ENCODE measurements at regions not wholly inside any gene's neighbourhood (a gene's known extent, or its start where the extent isn't known, plus 50 kb on each side); places are given as distances from the start of the nearest gene placed in this dataset.

DNA sequence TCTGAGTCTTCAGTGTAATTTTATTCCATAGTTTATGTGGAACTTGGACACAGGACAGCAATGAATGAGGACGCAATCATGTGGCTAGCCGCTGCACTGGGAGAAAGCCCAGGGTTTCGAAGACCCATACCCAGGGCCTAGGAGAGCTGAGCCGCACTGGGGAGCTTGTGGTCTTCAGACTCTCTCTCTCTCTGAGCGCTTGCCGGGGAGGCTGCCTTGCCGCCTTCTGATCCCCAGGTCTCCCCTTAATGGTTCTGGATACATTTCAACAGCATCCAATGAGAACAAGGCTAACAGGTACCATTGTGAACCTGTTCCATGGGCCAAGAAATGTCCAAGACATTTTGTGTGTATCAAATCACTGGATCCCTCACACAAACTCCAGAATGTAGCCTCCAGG lies 383.4 kb downstream of the ICE1 start:
- TF ChIP-seq CTCF (IDR thresholded peaks at IDR 0.05; ENCODE audit: extremely low read depth in 1 of 2, insufficient read depth in 1 of 2, low read depth in 1 of 2, low read length in 2 of 2) = no peak
- no peak for TF ChIP-seq POLR2AphosphoS5 (IDR thresholded peaks at IDR 0.05; ENCODE audit: insufficient read depth, low read depth, low read length)
- TF ChIP-seq EZH2 (IDR thresholded peaks at IDR 0.05; ENCODE audit: borderline replicate concordance, low read depth, low read length, severe bottlenecking) = no peak
- TF ChIP-seq FOS (IDR thresholded peaks at IDR 0.05; ENCODE audit: borderline replicate concordance, insufficient read depth, low read length) = no peak
- no peak for TF ChIP-seq JUN (IDR thresholded peaks at IDR 0.05; ENCODE audit: borderline replicate concordance, insufficient read depth, insufficient read length, low read depth)
- no peak for TF ChIP-seq POLR2A (IDR thresholded peaks at IDR 0.05; ENCODE audit: low read depth, low read length)
- no peak for TF ChIP-seq MAX (IDR thresholded peaks at IDR 0.05; ENCODE audit: insufficient read depth, insufficient read length)
